Activated naive CD4-positive, alpha-beta T cell treated with anti-CD3 and anti-CD28 coated beads for 36 hours (primary cell): ENCODE measurements at regions not wholly inside any gene's neighbourhood (a gene's known extent, or its start where the extent isn't known, plus 50 kb on each side); places are given as distances from the start of the nearest gene placed in this dataset.

Source experiments
- CTCF ChIA-PET: fragments of 350-600 bp; sonication (Branson Sonifier 250); formaldehyde crosslinking; loops from one replicate; lab custom pipeline; 2021; ENCODE audit warnings: antibody characterized with exemption; lab: Charles Lee
- DNase-seq: peaks from one replicate; pipeline ENCODE4 v3.0.0-alpha.2; 2020
- H3K27ac Mint-ChIP-seq: one replicate; pipeline ENCODE4 v1.8.0; 2021; ENCODE audit warnings: mild to moderate bottlenecking, mixed read lengths
- H3K27me3 Mint-ChIP-seq: one replicate; pipeline ENCODE4 v1.8.0; 2021; ENCODE audit warnings: low read depth, mixed read lengths
- H3K36me3 Mint-ChIP-seq: one replicate; pipeline ENCODE4 v1.8.0; 2021; ENCODE audit warnings: low read depth, mixed read lengths
- H3K4me1 Mint-ChIP-seq: one replicate; pipeline ENCODE4 v1.8.0; 2021; ENCODE audit warnings: low read depth, mixed read lengths
- H3K4me3 Mint-ChIP-seq: one replicate; pipeline ENCODE4 v1.8.0; 2021; ENCODE audit warnings: mild to moderate bottlenecking, moderate library complexity, mixed read lengths
- H3K9me3 Mint-ChIP-seq: one replicate; pipeline ENCODE4 v1.8.0; 2021; ENCODE audit warnings: mixed read lengths
- intact Hi-C: fragments of 100-400 bp; cut with micrococcal nuclease; formaldehyde crosslinking; loops from one replicate; pipeline ENCODE4 v1.15.1; 2023

GRCh38 chr14:104355101-104356019 is 217.0 kb downstream of the KIF26A start:
- no peak overlapping the region for H3K27ac Mint-ChIP-seq
- no peaks in the 10 kb centered on the region for H3K27me3 Mint-ChIP-seq
- H3K36me3 Mint-ChIP-seq: no peaks in the 10 kb centered on the region
- no peak overlapping the region for H3K4me3 Mint-ChIP-seq
- no peak for DNase-seq
- H3K4me1 Mint-ChIP-seq: peaks cover 2% of the 10 kb centered on the region
- CTCF ChIA-PET: no interaction called here
- peaks cover 6% of the 10 kb centered on the region for H3K9me3 Mint-ChIP-seq
- intact Hi-C loops: no loop called here

DNA sequence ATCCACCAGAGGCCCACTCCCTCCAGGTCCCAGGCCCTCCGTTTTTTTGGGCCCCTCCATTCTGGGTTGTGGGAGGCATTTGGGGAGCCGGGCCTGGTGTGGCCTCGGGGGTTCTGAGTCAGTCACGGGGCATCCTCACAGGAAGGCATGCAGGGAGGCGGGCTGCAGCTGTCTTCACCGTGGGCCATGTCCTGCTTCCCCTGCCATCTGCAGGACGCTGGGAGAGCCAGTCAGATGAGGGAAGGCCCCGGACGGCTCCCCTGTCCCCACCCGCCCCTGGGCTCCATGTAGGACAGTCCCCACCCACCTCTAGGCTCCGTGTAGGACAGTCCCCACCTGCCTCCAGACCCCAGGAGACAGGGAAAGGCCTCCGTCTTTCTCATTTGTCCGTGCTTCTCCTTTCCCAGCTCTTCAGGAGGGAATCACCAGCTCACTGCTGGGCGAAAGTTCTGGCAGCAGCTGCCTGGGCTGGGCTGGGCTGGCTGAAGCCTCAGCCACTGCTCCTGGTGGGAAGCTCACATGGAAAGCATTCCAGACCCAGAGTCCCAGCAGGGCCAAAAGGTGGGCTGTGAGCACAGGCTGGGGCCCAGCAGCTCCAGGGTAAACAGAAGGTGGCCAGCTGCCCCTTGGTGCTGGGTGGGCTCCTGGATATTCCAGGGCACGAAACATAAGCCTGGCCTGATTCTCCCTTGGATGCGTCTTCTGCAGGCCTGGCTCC is 217.8 kb downstream of the KIF26A start:
- Mint-ChIP-seq H3K27ac (no peak overlapping the region), H3K36me3 (no peaks in the 10 kb centered on the region), H3K4me3 (no peak overlapping the region), H3K27me3 (no peaks in the 10 kb centered on the region), H3K9me3 (peaks cover 6% of the 10 kb centered on the region), H3K4me1 (peaks cover 2% of the 10 kb centered on the region)
- DNase-seq: peak; percentile 2
- CTCF ChIA-PET: no interaction called here
- intact Hi-C loops: no loop called here

GRCh38 chr14:104356738-104357688 is 218.6 kb downstream of the KIF26A start:
- Mint-ChIP-seq H3K27ac (no peak overlapping the region), H3K27me3 (no peaks in the 10 kb centered on the region), H3K4me3 (no peak overlapping the region), H3K36me3 (no peaks in the 10 kb centered on the region), H3K4me1 (peaks cover 2% of the 10 kb centered on the region), H3K9me3 (peaks cover 3% of the 10 kb centered on the region)
- CTCF ChIA-PET: no interaction called here
- DNase-seq: peak; percentile 3
- intact Hi-C loops: no loop called here

DNA sequence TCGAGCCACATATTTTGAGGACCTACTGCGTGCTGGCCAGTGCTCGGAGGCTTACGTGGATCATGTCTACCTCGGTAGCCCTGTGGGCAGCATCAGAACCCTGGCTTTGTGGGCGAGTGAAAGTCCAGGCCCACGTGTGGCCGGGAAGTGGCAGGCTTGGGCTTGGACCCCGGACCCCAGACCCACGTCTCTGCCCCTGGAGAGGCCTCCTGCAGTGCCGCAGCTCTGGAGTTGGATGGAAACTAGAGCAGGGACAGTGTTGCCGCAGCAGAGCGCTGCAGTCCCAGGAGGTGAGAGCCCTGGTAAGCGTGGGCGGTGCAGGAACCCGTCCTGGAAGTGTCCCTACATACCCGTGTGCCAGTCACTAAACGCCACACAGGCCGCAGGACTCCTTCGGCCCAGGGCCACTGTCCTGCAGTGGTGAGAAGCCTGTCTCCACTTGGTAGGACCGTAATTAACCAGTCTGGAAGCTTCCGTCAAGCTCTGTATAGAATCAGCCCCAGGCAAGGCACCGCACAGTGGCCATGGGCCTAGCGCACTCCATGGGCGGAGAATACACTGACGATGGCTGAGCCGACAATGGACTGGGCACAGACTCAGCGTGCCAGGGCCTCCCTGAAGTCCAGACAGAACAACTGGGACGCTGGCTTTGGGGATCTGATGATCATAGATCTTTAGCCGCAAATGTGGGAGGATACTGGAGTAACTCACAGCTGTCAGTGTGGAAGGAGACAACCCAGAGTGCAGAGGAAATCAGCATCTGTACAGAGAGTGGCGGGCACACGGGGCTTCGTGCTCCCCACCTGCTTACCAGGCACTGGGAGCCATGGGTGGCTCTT is 219.5 kb downstream of the KIF26A start:
- Mint-ChIP-seq H3K27ac (no peak overlapping the region), H3K9me3 (no peaks in the 10 kb centered on the region), H3K36me3 (no peaks in the 10 kb centered on the region), H3K4me1 (peaks cover 2% of the 10 kb centered on the region), H3K4me3 (no peak overlapping the region), H3K27me3 (no peaks in the 10 kb centered on the region)
- DNase-seq: peak; percentile 4
- CTCF ChIA-PET: no interaction called here
- intact Hi-C loops: no loop called here

DNA sequence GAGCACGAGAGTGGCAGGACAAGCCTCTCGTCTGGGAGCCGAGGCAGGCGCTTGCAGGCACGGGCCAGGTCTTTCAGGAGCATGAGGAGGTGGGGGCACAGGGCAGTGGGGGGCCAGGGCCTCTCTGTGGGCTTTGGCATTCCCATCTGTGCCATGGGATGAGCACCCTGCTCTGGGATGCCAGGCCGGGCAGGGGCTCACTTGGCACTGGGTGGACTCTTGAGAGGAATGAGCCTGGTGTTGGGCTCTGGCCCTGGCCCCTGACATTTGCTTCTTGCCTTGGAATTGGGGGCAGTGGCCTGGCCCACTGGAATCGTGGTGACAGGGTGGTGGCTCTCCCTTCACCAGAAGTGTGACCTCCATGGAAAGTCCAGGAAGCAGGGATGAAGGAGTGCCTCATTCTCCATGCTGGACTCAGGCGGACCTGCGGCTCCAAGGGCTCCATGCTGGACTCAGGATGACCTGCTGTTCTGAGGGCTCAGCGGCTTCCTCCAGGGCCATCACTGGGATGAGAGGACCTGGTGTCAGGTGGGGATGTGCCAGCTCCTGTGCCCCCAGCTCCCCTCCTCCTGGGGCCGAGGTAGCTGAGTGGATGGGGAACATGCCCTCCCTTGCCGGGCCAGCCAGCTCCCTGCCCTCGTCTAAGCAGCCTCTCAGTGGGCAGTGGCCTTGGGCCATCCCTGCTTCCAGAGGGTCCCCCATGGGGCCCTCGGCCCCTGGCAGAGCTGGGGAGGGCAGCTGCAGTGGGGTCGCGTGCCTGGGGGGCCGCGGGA is 220.3 kb downstream of the KIF26A start:
- CTCF ChIA-PET: no interaction called here
- Mint-ChIP-seq H3K4me1 (peaks cover 2% of the 10 kb centered on the region), H3K4me3 (no peak overlapping the region), H3K27me3 (no peaks in the 10 kb centered on the region), H3K9me3 (no peaks in the 10 kb centered on the region), H3K36me3 (no peaks in the 10 kb centered on the region), H3K27ac (no peak overlapping the region)
- no peak for DNase-seq
- intact Hi-C loops: no loop called here

GRCh38 chr14:104359301-104359968 is 220.1 kb upstream of the C14orf180 start:
- H3K27me3 Mint-ChIP-seq: no peaks in the 10 kb centered on the region
- H3K9me3 Mint-ChIP-seq: no peaks in the 10 kb centered on the region
- CTCF ChIA-PET: no interaction called here
- no peaks in the 10 kb centered on the region for H3K36me3 Mint-ChIP-seq
- H3K4me1 Mint-ChIP-seq: peaks cover under 1% of the 10 kb centered on the region
- no peak overlapping the region for H3K27ac Mint-ChIP-seq
- intact Hi-C loops: no loop called here
- no peak overlapping the region for H3K4me3 Mint-ChIP-seq
- peak; percentile 3 for DNase-seq

DNA sequence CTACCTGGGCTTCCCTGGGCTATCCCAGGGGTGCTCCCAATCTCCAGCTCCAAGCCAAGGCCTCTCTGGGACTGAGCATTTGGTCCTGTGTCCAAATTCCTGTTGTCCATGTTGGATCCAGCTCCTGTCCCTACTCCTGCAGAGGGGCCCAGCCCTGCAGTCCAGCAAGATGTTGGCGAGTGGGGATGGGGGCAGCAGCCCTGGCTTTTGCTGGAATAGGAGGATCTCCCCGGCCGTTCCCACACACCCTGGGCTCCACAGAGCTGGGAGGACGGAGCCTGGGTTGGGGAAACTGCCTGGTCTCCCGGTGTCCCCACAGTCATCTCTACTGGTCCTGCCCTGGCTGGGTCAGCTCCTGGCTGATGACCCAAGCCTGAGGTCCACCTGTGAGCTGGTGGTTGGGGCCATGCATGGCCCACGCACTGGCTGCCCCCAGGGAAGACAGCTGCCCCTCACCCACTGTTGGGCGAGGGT is 219.6 kb upstream of the C14orf180 start:
- intact Hi-C loops: no loop called here
- DNase-seq: peak; percentile 2
- no peak overlapping the region for H3K27ac Mint-ChIP-seq
- no peaks in the 10 kb centered on the region for H3K36me3 Mint-ChIP-seq
- no peaks in the 10 kb centered on the region for H3K4me1 Mint-ChIP-seq
- H3K9me3 Mint-ChIP-seq: no peaks in the 10 kb centered on the region
- no peaks in the 10 kb centered on the region for H3K27me3 Mint-ChIP-seq
- no peak overlapping the region for H3K4me3 Mint-ChIP-seq
- CTCF ChIA-PET: no interaction called here

GRCh38 chr14:104360501-104360900 is 219.1 kb upstream of the C14orf180 start:
- H3K4me1 Mint-ChIP-seq: no peaks in the 10 kb centered on the region
- no peak for DNase-seq
- intact Hi-C loops: no loop called here
- H3K27ac Mint-ChIP-seq: no peak overlapping the region
- CTCF ChIA-PET: no interaction called here
- no peaks in the 10 kb centered on the region for H3K27me3 Mint-ChIP-seq
- H3K9me3 Mint-ChIP-seq: no peaks in the 10 kb centered on the region
- no peak overlapping the region for H3K4me3 Mint-ChIP-seq
- no peaks in the 10 kb centered on the region for H3K36me3 Mint-ChIP-seq

GRCh38 chr14:104361101-104361591 is 218.4 kb upstream of the C14orf180 start:
- CTCF ChIA-PET: no interaction called here
- no peaks in the 10 kb centered on the region for H3K9me3 Mint-ChIP-seq
- no peaks in the 10 kb centered on the region for H3K27me3 Mint-ChIP-seq
- H3K36me3 Mint-ChIP-seq: no peaks in the 10 kb centered on the region
- no peak overlapping the region for H3K4me3 Mint-ChIP-seq
- no peaks in the 10 kb centered on the region for H3K4me1 Mint-ChIP-seq
- intact Hi-C loops: no loop called here
- H3K27ac Mint-ChIP-seq: no peak overlapping the region
- no peak for DNase-seq

DNA sequence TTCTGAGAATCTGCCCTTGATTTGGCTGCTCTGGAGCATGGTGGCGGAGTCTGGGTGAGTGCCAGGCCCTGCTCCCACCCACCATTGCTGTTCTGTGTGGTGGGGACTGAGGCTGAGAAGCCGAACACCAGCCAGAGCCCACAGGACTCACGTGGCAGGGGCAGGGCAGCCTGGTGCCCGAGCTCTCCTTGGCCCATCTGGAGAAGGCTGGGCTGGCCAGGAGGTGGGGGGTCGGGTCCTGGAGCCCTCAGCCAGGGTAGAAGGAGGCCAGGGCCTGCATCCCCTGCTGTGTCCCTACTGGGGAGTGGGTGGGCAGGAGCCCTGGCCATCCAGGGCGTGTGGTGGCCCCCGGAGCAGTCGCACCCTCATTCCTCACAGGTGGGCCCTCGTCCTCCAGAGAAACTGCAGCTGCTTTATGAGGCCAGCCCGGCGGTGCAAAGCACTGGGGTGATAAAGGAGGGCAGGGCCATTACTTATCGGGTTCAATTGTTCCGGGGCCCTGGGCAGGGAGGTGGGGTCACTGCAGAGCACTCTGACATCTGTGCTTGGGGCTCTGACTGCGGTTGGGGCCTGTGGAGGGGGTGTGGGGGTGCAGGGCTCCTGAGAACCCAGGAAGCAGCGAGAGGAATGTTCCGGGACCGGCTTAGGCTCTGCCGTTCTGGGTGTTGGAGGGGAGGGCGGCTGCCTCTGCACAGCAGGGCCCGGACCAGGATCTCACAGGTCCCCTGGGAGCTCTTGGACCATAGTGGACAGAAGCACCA is 217.5 kb upstream of the C14orf180 start:
- no peaks in the 10 kb centered on the region for H3K4me1 Mint-ChIP-seq
- DNase-seq: peak; percentile 1
- CTCF ChIA-PET: no interaction called here
- intact Hi-C loops: no loop called here
- H3K36me3 Mint-ChIP-seq: no peaks in the 10 kb centered on the region
- no peaks in the 10 kb centered on the region for H3K27me3 Mint-ChIP-seq
- no peak overlapping the region for H3K27ac Mint-ChIP-seq
- no peaks in the 10 kb centered on the region for H3K9me3 Mint-ChIP-seq
- H3K4me3 Mint-ChIP-seq: no peak overlapping the region
